Panc1 (cell line): ENCODE measurements at regions not wholly inside any gene's neighbourhood (a gene's known extent, or its start where the extent isn't known, plus 50 kb on each side); places are given as distances from the start of the nearest gene placed in this dataset.

Experiments used
- ATAC-seq: fragments of 200-7000 bp; cut with Tn5 transposase; 2 replicates; pipeline ENCODE4 v1.9.1; 2020; ENCODE audit warnings: mild to moderate bottlenecking, moderate library complexity
- BruUV-seq: library from RNA; stranded (reverse); fragments of 400-500 nt; replicated peaks from 2 replicates; lab custom pipeline; 2021; lab: Mats Ljungman, UMichigan
- CTCF ChIA-PET: fragments of 300-600 bp; sonication (Branson Sonifier 250); formaldehyde crosslinking; loops from one replicate; lab custom pipeline; 2022; ENCODE audit warnings: antibody characterized with exemption; lab: Charles Lee
- POLR2A ChIA-PET: fragments of 300-600 bp; sonication (Branson Sonifier 250); formaldehyde crosslinking; loops from one replicate; lab custom pipeline; 2022; ENCODE audit warnings: antibody characterized with exemption; lab: Charles Lee
- DNase-seq: peaks from one replicate; pipeline ENCODE4 v3.0.0-alpha.2; 2010; ENCODE audit warnings: low read depth, low spot score
- H3K27ac ChIP-seq: 2 replicates; pipeline ENCODE4 v1.5.1; 2011; ENCODE audit warnings: mild to moderate bottlenecking, low read length, inconsistent platforms
- H3K27me3 ChIP-seq: fragments of 200-500 bp; sonication (Bioruptor generic); 2 replicates; pipeline ENCODE4 v1.6.0; 2014; ENCODE audit warnings: low read length, inconsistent platforms; ENCODE audit not compliant: control insufficient read depth, insufficient read depth
- H3K36me3 ChIP-seq: fragments of 200-500 bp; sonication (Bioruptor generic); 2 replicates; pipeline ENCODE4 v1.5.1; 2014; ENCODE audit warnings: inconsistent platforms, mild to moderate bottlenecking, low read length, moderate library complexity; ENCODE audit not compliant: control insufficient read depth, insufficient read depth
- H3K4me1 ChIP-seq: 2 replicates; pipeline ENCODE4 v1.5.1; 2011; ENCODE audit warnings: inconsistent platforms, mild to moderate bottlenecking, low read length, moderate library complexity; ENCODE audit not compliant: control insufficient read depth, insufficient read depth
- H3K4me3 ChIP-seq, 2 experiments: 2 replicates each; pipeline ENCODE4 v1.5.1; 2011 to 2012; ENCODE audit warnings: low read depth in 2 of 2, low read length in 2 of 2, mild to moderate bottlenecking in 2 of 2, inconsistent platforms in 1 of 2, moderate library complexity in 1 of 2
- H3K9me3 ChIP-seq: fragments of 200-500 bp; sonication (Bioruptor generic); 2 replicates; pipeline ENCODE4 v1.5.1; 2014; ENCODE audit warnings: low read depth, mild to moderate bottlenecking, inconsistent platforms, low read length, moderate library complexity; ENCODE audit not compliant: control insufficient read depth, insufficient read depth
- POLR2AphosphoS5 ChIP-seq: IDR thresholded peaks from 2 replicates; pipeline ENCODE4 v1.6.1; 2012; ENCODE audit warnings: mild to moderate bottlenecking, low read depth, low read length, moderate library complexity
- REST ChIP-seq, 2 experiments: IDR thresholded peaks; 2 replicates each; pipeline ENCODE4 v1.6.1; 2011 to 2012; ENCODE audit warnings: low read depth in 2 of 2, control low read depth in 1 of 2, low read length in 1 of 2, mild to moderate bottlenecking in 1 of 2, moderate library complexity in 1 of 2; ENCODE audit not compliant: insufficient read depth in 1 of 2
- SIN3A ChIP-seq: IDR thresholded peaks from 2 replicates; pipeline ENCODE4 v1.6.1; 2012; ENCODE audit warnings: low read depth, mild to moderate bottlenecking, low read length, moderate library complexity, borderline replicate concordance; ENCODE audit not compliant: insufficient read depth
- TCF7L2 ChIP-seq: IDR thresholded peaks from 2 replicates; pipeline ENCODE4 v1.6.1; 2011; ENCODE audit warnings: mild to moderate bottlenecking, low read depth, low read length, inconsistent platforms
- in situ Hi-C: cut with HindIII; loops from 2 replicates; pipeline ENCODE4 v1.10.0; 2016; ENCODE audit warnings: low sequenced_read_pairs, low pct_unique_long_range_greater_than_20kb
- intact Hi-C: fragments of 100-400 bp; cut with micrococcal nuclease; formaldehyde crosslinking; loops from one replicate; pipeline ENCODE4 v1.10.0; 2022; ENCODE audit not compliant: unreplicated experiment
- TF ChIP-seq, protein P1 (sequence below): fragments of 450-650 bp; IDR thresholded peaks from 2 replicates; pipeline ENCODE4 v1.5.1; 2017; ENCODE audit warnings: mild to moderate bottlenecking

GRCh38 chr5:33041586-33041985, 330.5 kb downstream of the NPR3 start:
- POLR2A ChIA-PET: no interaction called here
- Histone ChIP-seq H3K4me3 (no peak overlapping the region), H3K9me3 (peaks cover 7% of the 10 kb centered on the region), H3K4me1 (no peaks in the 10 kb centered on the region), H3K27ac (no peak overlapping the region), H3K27me3 (no peaks in the 10 kb centered on the region), H3K36me3 (no peaks in the 10 kb centered on the region)
- intact Hi-C loops: no loop called here
- DNase-seq (no peak), ATAC-seq (no peak)
- TF ChIP-seq, protein P1, sequence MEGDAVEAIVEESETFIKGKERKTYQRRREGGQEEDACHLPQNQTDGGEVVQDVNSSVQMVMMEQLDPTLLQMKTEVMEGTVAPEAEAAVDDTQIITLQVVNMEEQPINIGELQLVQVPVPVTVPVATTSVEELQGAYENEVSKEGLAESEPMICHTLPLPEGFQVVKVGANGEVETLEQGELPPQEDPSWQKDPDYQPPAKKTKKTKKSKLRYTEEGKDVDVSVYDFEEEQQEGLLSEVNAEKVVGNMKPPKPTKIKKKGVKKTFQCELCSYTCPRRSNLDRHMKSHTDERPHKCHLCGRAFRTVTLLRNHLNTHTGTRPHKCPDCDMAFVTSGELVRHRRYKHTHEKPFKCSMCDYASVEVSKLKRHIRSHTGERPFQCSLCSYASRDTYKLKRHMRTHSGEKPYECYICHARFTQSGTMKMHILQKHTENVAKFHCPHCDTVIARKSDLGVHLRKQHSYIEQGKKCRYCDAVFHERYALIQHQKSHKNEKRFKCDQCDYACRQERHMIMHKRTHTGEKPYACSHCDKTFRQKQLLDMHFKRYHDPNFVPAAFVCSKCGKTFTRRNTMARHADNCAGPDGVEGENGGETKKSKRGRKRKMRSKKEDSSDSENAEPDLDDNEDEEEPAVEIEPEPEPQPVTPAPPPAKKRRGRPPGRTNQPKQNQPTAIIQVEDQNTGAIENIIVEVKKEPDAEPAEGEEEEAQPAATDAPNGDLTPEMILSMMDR: no peak
- TF ChIP-seq TCF7L2: no peak
- no peak for TF ChIP-seq POLR2AphosphoS5
- TF ChIP-seq REST (IDR thresholded peaks at IDR 0.05; ENCODE audit: insufficient read depth in 1 of 2, low read depth in 2 of 2, low read length in 1 of 2): no peak
- TF ChIP-seq SIN3A: no peak
- no TSS peak for BruUV-seq
- CTCF ChIA-PET: no interaction called here
- in situ Hi-C loops: no loop called here

DNA sequence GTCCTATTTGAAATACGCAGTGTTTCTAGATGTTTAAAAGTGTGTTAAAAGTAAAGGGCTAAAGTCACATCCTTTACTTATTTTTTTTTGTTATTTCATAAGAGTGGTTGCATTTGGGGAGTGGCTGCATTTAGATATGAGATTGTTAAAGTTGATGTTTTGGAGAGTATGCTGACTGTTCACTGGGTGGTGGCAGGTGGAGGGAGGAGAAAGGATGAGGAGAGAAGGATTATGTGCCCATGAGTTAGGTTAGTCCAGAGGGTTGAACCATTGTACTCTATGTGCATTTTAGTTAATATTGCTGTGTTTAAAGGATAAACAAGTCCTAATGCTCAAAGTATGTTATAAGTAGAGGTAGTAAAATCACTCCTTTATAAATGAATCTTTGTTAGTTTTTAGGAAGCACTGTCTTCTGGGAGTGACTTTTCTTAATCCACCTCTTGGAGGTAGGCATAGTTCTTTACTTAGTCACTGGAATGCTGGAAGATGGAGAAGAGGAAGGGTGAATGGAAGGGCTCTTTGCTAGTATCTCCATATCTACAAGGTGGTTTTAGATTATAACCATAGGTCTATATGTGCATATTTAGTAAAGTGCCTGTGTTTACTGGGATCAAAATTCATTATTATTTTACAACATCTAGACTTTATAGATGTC, 332.3 kb downstream of the NPR3 start:
- Histone ChIP-seq H3K27ac (no peak overlapping the region), H3K27me3 (no peaks in the 10 kb centered on the region), H3K9me3 (peaks cover 7% of the 10 kb centered on the region), H3K36me3 (no peaks in the 10 kb centered on the region), H3K4me3 (no peak overlapping the region), H3K4me1 (no peaks in the 10 kb centered on the region)
- ChIA-PET POLR2A (no interaction called here), CTCF (no interaction called here)
- in situ Hi-C loops (no loop called here), intact Hi-C loops (no loop called here)
- BruUV-seq: no TSS peak
- DNase-seq: no peak
- TF ChIP-seq, protein P1: no peak
- no peak for ATAC-seq
